ENCODE measurements at regions not wholly inside any gene's neighbourhood (a gene's known extent, or its start where the extent isn't known, plus 50 kb on each side); places are given as distances from the start of the nearest gene placed in this dataset.

- no peak for DNase-seq (ENCODE audit: low spot score)
- TF ChIP-seq CTCF (IDR thresholded peaks at IDR 0.05; ENCODE audit: poor library complexity, severe bottlenecking): no peak
Measured at GRCh38 chr9:88072831-88073375, 65.4 kb downstream of the SPATA31C2 start.

GRCh38 chr9:88071331-88071730, 66.9 kb downstream of the SPATA31C2 start:
- no peaks in the 10 kb centered on the region for H3K36me3 ChIP-seq (ENCODE audit: low read depth)
- no peaks in the 10 kb centered on the region for H3K9me3 ChIP-seq (ENCODE audit: severe bottlenecking)
- no peak for TF ChIP-seq CTCF (IDR thresholded peaks at IDR 0.05; ENCODE audit: poor library complexity, severe bottlenecking)
- DNase-seq (ENCODE audit: low spot score): no peak
- ATAC-seq (ENCODE audit: low read depth): no peak
- no peak overlapping the region for H3K27ac ChIP-seq (ENCODE audit: poor library complexity, severe bottlenecking)
- no peaks in the 10 kb centered on the region for H3K27me3 ChIP-seq (ENCODE audit: insufficient read depth, poor library complexity, severe bottlenecking)
- H3K4me3 ChIP-seq (ENCODE audit: severe bottlenecking): no peak overlapping the region
- H3K4me1 ChIP-seq (ENCODE audit: insufficient read depth, poor library complexity, severe bottlenecking): peaks cover 4% of the 10 kb centered on the region

More at GRCh38 chr9:88072831-88073375, 65.4 kb downstream of the SPATA31C2 start:
- Histone ChIP-seq H3K4me3 (ENCODE audit: severe bottlenecking) (no peak overlapping the region), H3K27me3 (ENCODE audit: insufficient read depth, poor library complexity, severe bottlenecking) (no peaks in the 10 kb centered on the region), H3K27ac (ENCODE audit: poor library complexity, severe bottlenecking) (no peak overlapping the region), H3K36me3 (ENCODE audit: low read depth) (no peaks in the 10 kb centered on the region), H3K9me3 (ENCODE audit: severe bottlenecking) (no peaks in the 10 kb centered on the region), H3K4me1 (ENCODE audit: insufficient read depth, poor library complexity, severe bottlenecking) (peaks cover 4% of the 10 kb centered on the region)
- ATAC-seq (ENCODE audit: low read depth): no peak

GRCh38 chr9:88065619-88066018, 72.7 kb downstream of the SPATA31C2 start:
- TF ChIP-seq CTCF (IDR thresholded peaks at IDR 0.05; ENCODE audit: poor library complexity, severe bottlenecking): no peak
- Histone ChIP-seq H3K27ac (ENCODE audit: poor library complexity, severe bottlenecking) (no peak overlapping the region), H3K4me3 (ENCODE audit: severe bottlenecking) (no peak overlapping the region), H3K36me3 (ENCODE audit: low read depth) (no peaks in the 10 kb centered on the region), H3K27me3 (ENCODE audit: insufficient read depth, poor library complexity, severe bottlenecking) (no peaks in the 10 kb centered on the region), H3K4me1 (ENCODE audit: insufficient read depth, poor library complexity, severe bottlenecking) (no peaks in the 10 kb centered on the region), H3K9me3 (ENCODE audit: severe bottlenecking) (no peaks in the 10 kb centered on the region)
- DNase-seq (ENCODE audit: low spot score) (no peak), ATAC-seq (ENCODE audit: low read depth) (no peak)

- no peak for TF ChIP-seq CTCF (IDR thresholded peaks at IDR 0.05; ENCODE audit: poor library complexity, severe bottlenecking)
- no peak overlapping the region for H3K4me3 ChIP-seq (ENCODE audit: severe bottlenecking)
- DNase-seq (ENCODE audit: low spot score) (no peak), ATAC-seq (ENCODE audit: low read depth) (no peak)
- no peaks in the 10 kb centered on the region for H3K36me3 ChIP-seq (ENCODE audit: low read depth)
- no peaks in the 10 kb centered on the region for H3K4me1 ChIP-seq (ENCODE audit: insufficient read depth, poor library complexity, severe bottlenecking)
- H3K27me3 ChIP-seq (ENCODE audit: insufficient read depth, poor library complexity, severe bottlenecking): no peaks in the 10 kb centered on the region
- no peaks in the 10 kb centered on the region for H3K9me3 ChIP-seq (ENCODE audit: severe bottlenecking)
- no peak overlapping the region for H3K27ac ChIP-seq (ENCODE audit: poor library complexity, severe bottlenecking)
Measured at GRCh38 chr9:88064554-88064953, 73.7 kb downstream of the SPATA31C2 start.

GRCh38 chr9:88060746-88061145, 77.5 kb downstream of the SPATA31C2 start:
- no peak for TF ChIP-seq CTCF (IDR thresholded peaks at IDR 0.05; ENCODE audit: poor library complexity, severe bottlenecking)
- H3K9me3 ChIP-seq (ENCODE audit: severe bottlenecking): no peaks in the 10 kb centered on the region
- no peak for DNase-seq (ENCODE audit: low spot score)
- H3K4me1 ChIP-seq (ENCODE audit: insufficient read depth, poor library complexity, severe bottlenecking): no peaks in the 10 kb centered on the region
- ATAC-seq (ENCODE audit: low read depth): no peak
- H3K36me3 ChIP-seq (ENCODE audit: low read depth): no peaks in the 10 kb centered on the region
- no peak overlapping the region for H3K27ac ChIP-seq (ENCODE audit: poor library complexity, severe bottlenecking)
- no peak overlapping the region for H3K4me3 ChIP-seq (ENCODE audit: severe bottlenecking)
- no peaks in the 10 kb centered on the region for H3K27me3 ChIP-seq (ENCODE audit: insufficient read depth, poor library complexity, severe bottlenecking)
